Peyer's patch (tissue), 4 donors: ENCODE measurements at regions not wholly inside any gene's neighbourhood (a gene's known extent, or its start where the extent isn't known, plus 50 kb on each side); places are given as distances from the start of the nearest gene placed in this dataset.

Source experiments
- DNase-seq, 3 donors: peaks; one replicate each; pipeline ENCODE4 v3.0.0-alpha.2; 2017 to 2019
- H3K27ac ChIP-seq, 4 donors: fragments of 200-600 bp; sonication (generic); one replicate each; pipeline ENCODE4 v1.5.1; 2016 to 2019
- H3K27me3 ChIP-seq, 2 donors: fragments of 200-600 bp; sonication (generic); one replicate each; pipeline ENCODE4 v1.5.1; 2019
- H3K36me3 ChIP-seq, 3 donors: fragments of 200-600 bp; sonication (generic); one replicate each; pipeline ENCODE4 v1.5.1; 2016 to 2019
- H3K4me1 ChIP-seq, 4 donors: fragments of 200-600 bp; sonication (generic); one replicate each; pipeline ENCODE4 v1.5.1; 2016 to 2019
- H3K4me3 ChIP-seq, 4 donors: fragments of 200-600 bp; sonication (generic); 1 replicate in 3 of 4; 2 replicates in 1 of 4; pipeline ENCODE4 v1.5.1; 2016 to 2019; ENCODE audit warnings: mild to moderate bottlenecking in 1 of 4
- H3K9me3 ChIP-seq, 4 donors: fragments of 200-600 bp; sonication (generic); one replicate each; pipeline ENCODE4 v1.5.1; 2016 to 2019; ENCODE audit warnings: mild to moderate bottlenecking in 1 of 4
- POLR2A ChIP-seq, 2 donors: fragments of 450-650 bp; IDR thresholded peaks; one replicate each; pipeline ENCODE4 v1.5.1; 2017; ENCODE audit warnings: antibody characterized with exemption in 2 of 2, mild to moderate bottlenecking in 2 of 2, moderate library complexity in 2 of 2
- TF ChIP-seq, protein P1 (sequence below), 6 experiments: fragments of 450-650 bp in 4 of 6; fragments of 200-600 bp in 2 of 6; sonication (generic) in 1 of 6; IDR thresholded peaks; one replicate each; pipeline ENCODE4 v1.5.1; 2017 to 2019; ENCODE audit warnings: antibody characterized with exemption in 6 of 6, mild to moderate bottlenecking in 3 of 6, moderate library complexity in 1 of 6

DNA sequence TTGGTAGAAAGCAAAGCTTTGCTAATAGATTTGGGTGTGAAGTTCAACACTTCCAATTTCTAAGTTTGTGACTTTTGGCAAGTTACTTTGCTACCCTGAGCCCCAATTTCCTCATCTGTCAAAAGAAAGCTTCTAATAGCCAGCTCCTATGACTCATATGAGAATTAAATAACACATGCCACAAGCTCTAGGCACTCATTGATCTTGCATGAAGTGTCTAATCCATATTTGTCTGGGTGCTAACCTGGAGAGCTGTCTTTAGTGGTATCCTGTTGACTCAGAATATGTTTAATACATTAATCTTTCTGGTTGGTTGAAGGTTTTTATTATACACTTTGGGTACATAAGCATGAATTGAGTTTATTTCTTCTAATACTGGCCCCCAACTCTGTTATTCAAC, 188.8 kb downstream of the POSTN start:
- H3K4me1 ChIP-seq = no peaks in the 10 kb centered on the region
- H3K4me3 ChIP-seq = no peak overlapping the region
- TF ChIP-seq, protein P1, sequence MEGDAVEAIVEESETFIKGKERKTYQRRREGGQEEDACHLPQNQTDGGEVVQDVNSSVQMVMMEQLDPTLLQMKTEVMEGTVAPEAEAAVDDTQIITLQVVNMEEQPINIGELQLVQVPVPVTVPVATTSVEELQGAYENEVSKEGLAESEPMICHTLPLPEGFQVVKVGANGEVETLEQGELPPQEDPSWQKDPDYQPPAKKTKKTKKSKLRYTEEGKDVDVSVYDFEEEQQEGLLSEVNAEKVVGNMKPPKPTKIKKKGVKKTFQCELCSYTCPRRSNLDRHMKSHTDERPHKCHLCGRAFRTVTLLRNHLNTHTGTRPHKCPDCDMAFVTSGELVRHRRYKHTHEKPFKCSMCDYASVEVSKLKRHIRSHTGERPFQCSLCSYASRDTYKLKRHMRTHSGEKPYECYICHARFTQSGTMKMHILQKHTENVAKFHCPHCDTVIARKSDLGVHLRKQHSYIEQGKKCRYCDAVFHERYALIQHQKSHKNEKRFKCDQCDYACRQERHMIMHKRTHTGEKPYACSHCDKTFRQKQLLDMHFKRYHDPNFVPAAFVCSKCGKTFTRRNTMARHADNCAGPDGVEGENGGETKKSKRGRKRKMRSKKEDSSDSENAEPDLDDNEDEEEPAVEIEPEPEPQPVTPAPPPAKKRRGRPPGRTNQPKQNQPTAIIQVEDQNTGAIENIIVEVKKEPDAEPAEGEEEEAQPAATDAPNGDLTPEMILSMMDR (IDR thresholded peaks at IDR 0.05) = no peak
- TF ChIP-seq POLR2A (IDR thresholded peaks at IDR 0.05) = no peak
- H3K9me3 ChIP-seq = no peaks in the 10 kb centered on the region
- H3K27ac ChIP-seq = no peak overlapping the region
- no peaks in the 10 kb centered on the region for H3K36me3 ChIP-seq
- no peak for DNase-seq
- H3K27me3 ChIP-seq = no peaks in the 10 kb centered on the region

DNA sequence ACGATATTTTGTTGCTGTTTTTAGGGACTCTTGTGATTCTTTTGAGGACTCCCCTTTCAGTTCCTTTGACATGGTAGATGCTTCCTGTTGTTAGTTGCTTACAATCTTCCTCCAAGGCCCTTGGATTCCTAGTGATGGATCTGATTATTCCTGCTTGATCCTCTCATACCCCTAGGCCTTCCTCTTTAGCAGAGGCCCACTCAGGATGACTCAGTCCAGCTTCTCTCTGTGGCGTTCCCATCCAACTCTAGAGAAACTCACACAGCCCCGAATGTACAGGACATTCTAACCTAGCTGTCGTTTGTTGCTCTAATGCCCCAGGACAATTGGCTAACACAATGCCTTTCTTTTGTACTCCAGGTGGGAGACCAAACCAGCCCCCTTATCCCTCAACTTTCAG, 191.4 kb downstream of the POSTN start:
- no peak for TF ChIP-seq POLR2A (IDR thresholded peaks at IDR 0.05)
- TF ChIP-seq, protein P1 (IDR thresholded peaks at IDR 0.05) = no peak
- no peaks in the 10 kb centered on the region for H3K36me3 ChIP-seq
- H3K27ac ChIP-seq = no peak overlapping the region
- H3K4me3 ChIP-seq = no peak overlapping the region
- H3K4me1 ChIP-seq = no peaks in the 10 kb centered on the region
- DNase-seq = no peak
- no peaks in the 10 kb centered on the region for H3K27me3 ChIP-seq
- no peaks in the 10 kb centered on the region for H3K9me3 ChIP-seq

DNA sequence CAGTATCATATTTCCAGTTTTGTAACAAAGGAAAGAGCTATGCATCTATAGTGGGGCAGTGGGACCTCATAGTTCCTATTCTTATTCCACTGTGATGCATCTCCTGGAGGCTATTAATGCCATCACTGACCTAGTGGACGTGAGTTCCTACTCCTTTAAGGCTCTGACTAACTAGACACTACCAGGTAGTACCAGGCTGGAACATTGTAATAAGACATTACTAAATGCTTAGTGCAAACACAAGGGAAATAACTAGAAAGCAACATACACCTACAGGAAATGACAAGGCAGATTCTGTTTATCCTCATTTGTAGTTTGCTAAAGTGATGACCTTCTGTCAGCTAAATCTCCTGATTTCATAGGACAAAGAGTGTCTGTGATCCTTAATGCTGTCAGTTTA, 192.5 kb downstream of the POSTN start:
- DNase-seq = no peak
- TF ChIP-seq POLR2A (IDR thresholded peaks at IDR 0.05) = no peak
- TF ChIP-seq, protein P1 (IDR thresholded peaks at IDR 0.05) = no peak
- no peaks in the 10 kb centered on the region for H3K9me3 ChIP-seq
- H3K4me3 ChIP-seq = no peak overlapping the region
- H3K36me3 ChIP-seq = no peaks in the 10 kb centered on the region
- H3K27ac ChIP-seq = no peak overlapping the region
- H3K4me1 ChIP-seq = no peaks in the 10 kb centered on the region
- H3K27me3 ChIP-seq = no peaks in the 10 kb centered on the region

DNA sequence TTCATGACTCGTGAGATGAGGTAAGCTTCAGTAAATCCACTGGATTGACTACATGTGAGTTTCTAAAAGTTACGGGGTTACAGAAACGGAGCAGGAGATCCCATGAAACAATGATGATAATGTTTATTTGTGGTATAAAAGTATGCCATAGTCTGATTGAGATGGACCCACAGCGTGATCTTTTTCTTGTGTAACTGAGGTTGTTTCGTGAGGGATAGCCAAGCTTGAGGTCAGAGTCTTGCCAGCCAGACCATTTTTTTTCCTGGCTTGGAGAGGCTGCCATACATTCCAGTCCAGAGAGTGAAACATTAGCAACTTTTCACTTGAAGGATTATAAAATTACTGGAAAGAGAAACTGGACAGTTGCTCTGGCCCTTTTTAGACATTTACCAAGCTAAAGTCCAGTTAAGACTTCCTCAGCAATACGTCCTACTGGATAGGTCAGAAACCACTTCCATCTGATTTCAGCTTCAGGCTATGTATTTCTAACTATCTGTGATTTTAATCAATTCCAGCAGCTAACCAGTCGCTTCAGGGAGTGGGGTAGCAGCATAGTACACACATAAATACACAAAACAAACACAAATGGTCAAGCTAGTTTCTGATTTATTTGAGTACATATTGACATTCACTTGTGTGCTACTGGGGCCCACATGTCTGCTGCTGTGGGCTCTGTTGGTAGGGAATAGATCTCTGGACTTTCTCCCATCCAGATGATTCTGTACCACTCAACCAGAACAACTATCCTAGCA, 194.6 kb downstream of the POSTN start:
- no peak for DNase-seq
- no peak for TF ChIP-seq POLR2A (IDR thresholded peaks at IDR 0.05)
- TF ChIP-seq, protein P1 (IDR thresholded peaks at IDR 0.05) = no peak
- H3K9me3 ChIP-seq = no peaks in the 10 kb centered on the region
- H3K4me3 ChIP-seq = no peak overlapping the region
- no peaks in the 10 kb centered on the region for H3K4me1 ChIP-seq
- no peaks in the 10 kb centered on the region for H3K36me3 ChIP-seq
- H3K27ac ChIP-seq = no peak overlapping the region
- H3K27me3 ChIP-seq = no peaks in the 10 kb centered on the region

DNA sequence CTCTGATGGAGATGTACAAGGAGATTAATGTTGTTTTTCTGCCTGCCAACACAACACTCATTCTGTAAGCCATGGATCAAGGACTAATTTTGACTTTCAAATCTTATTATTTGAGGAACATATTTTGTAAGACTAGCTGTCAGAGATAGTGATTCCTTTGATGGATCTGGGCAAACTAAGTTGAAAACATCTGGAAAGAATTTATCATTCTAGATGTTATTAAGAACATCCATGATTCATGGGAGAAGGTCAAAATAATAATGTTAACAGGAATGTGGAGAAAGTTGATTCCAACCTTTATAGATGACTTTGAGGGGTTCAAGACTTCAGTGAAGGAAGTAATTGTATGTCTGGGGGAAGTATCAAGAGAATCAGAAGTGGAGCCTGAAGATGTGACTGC, 196.8 kb downstream of the POSTN start:
- no peak for DNase-seq
- TF ChIP-seq POLR2A (IDR thresholded peaks at IDR 0.05) = no peak
- TF ChIP-seq, protein P1 (IDR thresholded peaks at IDR 0.05) = no peak

More for the DNA sequence above, 196.8 kb downstream of the POSTN start:
- no peaks in the 10 kb centered on the region for H3K4me1 ChIP-seq
- no peak overlapping the region for H3K4me3 ChIP-seq
- H3K9me3 ChIP-seq = no peaks in the 10 kb centered on the region
- no peaks in the 10 kb centered on the region for H3K27me3 ChIP-seq
- no peak overlapping the region for H3K27ac ChIP-seq
- H3K36me3 ChIP-seq = no peaks in the 10 kb centered on the region
